NCI-H1694 (cell line): ENCODE measurements at regions not wholly inside any gene's neighbourhood (a gene's known extent, or its start where the extent isn't known, plus 50 kb on each side); places are given as distances from the start of the nearest gene placed in this dataset.

ENCODE experiments used
- DNase-seq: peaks from one replicate; lab custom pipeline; 2025; lab: John Stamatoyannopoulos, UW

GRCh38 chr14:98711453-98711852 is 560.5 kb downstream of the BCL11B start:
- no peak for DNase-seq

- DNase-seq: no peak
These were observed 557.2 kb downstream of the BCL11B start for GRCh38 chr14:98714626-98715425.

- no peak for DNase-seq
These were observed 555.9 kb downstream of the BCL11B start for GRCh38 chr14:98716133-98716532.

GRCh38 chr14:98721061-98721460 is 550.9 kb downstream of the BCL11B start:
- DNase-seq: no peak

DNA sequence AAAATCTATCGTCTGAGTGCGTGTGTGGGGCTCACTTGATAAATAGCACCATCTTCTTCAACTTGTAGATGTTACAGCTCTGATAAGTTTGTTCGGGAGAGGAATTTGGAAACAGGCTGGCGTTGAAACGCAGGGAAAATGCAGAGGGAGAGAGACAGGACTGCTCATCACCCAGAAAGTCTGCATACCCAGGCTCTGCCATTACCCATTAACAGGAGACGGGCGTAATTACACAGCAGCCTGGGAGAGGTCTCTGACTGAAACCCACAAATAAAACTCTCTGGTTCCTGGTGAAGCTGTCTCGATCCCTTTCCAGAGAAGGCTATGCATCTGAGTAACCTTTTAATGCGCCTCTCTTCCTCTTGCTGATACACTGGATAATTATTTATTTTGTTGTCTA is 547.3 kb downstream of the BCL11B start:
- DNase-seq: no peak

GRCh38 chr14:98725191-98725590 is 546.8 kb downstream of the BCL11B start:
- DNase-seq: no peak

DNA sequence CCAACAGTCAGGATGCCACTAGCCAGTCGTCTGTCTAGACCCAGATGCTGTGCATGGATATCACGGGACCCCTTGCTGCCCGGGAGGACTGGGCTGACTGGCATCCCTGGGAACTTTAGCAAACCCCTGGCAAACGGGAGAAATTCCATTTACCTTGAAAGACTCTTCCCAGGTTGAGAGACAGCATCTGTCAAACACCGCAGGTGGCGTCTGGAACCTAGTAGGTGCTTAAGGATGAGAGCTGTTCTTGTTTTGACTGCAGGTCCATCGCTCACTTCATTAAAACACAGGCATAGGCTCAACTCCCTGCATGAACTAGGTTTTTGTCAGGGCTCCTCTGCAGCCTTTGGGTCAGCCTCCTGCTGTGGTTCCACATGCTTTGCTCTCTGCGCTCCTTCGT is 546.3 kb downstream of the BCL11B start:
- no peak for DNase-seq

- no peak for DNase-seq
These were observed 545.2 kb downstream of the BCL11B start for GRCh38 chr14:98726585-98727405.

DNA sequence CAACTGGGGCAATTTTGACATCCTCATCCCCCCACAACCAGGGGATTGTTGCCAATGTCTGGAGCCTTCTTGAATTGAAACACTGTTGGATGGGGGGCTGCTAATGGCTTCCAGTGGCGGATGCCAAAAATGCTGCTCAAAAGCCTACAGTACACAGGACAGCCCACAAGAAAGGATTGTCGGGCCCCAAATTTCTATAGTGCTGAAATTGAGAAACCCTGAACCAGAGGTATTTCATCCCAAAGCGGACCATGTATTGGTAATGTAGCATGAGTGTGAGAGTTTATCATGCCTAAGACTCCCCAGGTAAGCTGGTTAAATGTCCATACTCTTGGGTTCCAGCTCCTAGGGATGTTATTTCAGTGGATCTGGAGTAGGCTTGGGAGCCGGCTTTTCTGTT is 544.0 kb downstream of the BCL11B start:
- no peak for DNase-seq

DNA sequence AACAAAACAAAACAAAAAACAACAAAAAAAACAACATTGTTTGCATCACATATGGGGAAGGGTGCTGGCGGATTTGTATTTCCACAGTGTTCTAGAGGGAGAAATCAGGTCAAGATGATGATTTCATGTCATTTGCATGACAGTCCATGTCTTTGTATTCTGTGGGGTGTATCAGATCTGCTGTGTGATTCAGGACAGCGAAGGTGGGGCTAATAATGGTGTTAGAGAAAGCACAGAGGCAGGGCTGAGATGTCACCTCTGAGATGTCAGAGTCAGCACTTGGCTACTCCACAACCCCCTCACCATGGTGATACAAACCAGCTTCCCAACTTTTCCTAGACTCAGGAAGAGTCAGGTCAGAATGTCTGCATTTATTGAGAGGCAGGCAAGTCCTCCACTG is 543.2 kb downstream of the BCL11B start:
- DNase-seq: no peak

GRCh38 chr14:98731286-98731685 is 540.7 kb downstream of the BCL11B start:
- DNase-seq: no peak

- no peak for DNase-seq
These were observed 540.3 kb downstream of the BCL11B start for GRCh38 chr14:98731701-98732100.

GRCh38 chr14:98733536-98733935 is 538.5 kb downstream of the BCL11B start:
- DNase-seq: no peak

- DNase-seq: no peak
These were observed 535.2 kb downstream of the BCL11B start for GRCh38 chr14:98736701-98737338.

DNA sequence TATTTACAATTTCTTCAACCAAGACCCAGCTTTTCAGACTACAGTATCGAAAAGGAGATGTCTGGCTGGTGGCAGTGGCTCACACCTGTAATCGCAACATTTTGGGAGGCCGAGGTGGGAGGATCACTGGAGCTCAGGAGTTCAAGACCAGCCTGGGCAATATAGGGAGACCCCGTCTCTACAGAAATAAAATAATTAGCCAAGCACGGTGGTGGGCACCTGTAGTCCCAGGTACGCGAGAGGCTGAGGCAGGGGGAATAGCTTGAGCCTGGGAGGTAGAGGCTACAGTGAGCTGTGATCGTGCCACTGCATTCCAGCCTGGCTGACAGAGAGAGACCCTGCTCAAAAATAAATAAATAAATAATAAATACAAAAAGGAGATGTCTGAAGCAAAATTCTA is 530.5 kb downstream of the BCL11B start:
- DNase-seq: no peak

DNA sequence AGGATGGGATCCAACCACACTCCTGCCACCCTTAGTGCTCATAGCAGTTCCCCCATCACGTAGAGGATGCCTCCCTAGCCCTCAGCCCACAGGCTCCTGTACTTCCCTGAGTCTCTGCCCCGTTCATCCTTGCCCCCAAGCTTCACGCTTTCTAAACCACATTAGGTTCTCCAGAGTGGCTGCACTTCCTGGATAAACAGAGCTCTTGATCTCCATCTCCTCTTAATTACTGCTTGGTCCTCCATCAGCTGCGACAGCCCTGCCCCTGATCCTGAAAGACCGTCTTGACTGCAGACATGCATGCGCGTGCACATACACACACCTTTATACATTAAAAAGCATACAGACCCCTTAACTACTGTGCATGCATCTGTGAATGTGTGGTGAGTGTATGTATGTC is 530.0 kb downstream of the BCL11B start:
- no peak for DNase-seq

- no peak for DNase-seq
These were observed 528.5 kb downstream of the BCL11B start for GRCh38 chr14:98743536-98743935.

DNA sequence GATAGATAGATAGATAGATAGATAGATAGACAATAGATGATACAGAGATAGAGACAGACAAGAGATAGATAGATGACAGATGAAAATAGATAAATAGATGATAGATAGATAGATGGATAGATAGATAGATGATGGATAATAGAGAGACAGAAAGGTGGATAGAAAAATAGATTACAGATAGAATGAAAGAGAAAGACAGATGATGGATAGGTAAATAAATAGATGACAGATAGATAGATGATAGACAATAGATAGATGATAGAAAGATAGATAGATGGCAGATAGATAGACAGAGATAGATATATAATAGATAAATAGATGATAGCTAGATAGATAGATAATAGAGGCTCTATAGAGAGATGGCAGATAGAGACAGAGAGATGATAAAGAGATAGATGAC is 523.0 kb downstream of the BCL11B start:
- no peak for DNase-seq

- DNase-seq: no peak
These were observed 520.9 kb downstream of the BCL11B start for GRCh38 chr14:98751110-98751509.

GRCh38 chr14:98752660-98753059 is 519.3 kb downstream of the BCL11B start:
- no peak for DNase-seq

DNA sequence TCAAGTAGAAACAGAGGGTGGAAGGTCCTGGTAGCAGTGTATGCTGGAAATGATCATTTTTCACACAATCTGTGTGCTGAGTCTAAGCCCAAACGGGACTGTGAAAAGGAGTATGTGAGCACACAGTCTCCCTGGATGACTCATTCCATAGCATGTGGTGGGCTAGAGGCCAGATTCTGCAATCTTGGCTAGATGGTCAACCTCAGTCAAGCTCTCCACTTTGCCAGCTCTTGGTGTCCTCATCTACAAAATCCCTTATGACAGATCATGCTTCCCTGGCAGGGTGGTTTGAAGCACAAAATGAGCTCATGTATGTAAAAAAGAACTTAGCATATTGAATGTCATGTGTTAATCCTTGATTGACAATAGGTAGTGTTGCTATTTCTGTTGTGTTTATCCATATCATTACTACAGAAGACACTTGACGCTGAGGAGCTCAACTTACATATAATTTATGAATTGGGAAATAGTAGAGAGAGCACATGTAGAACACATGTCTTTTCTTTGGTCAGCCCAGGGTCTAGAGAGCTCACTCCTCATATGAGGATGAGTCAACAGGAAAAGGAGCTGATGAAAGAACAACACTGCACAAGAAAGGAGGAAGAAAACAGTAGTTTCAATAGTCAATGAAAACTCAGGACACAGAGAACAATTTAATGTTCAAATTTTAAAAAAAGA is 517.5 kb downstream of the BCL11B start:
- no peak for DNase-seq

- no peak for DNase-seq
These were observed 515.2 kb downstream of the BCL11B start for GRCh38 chr14:98756749-98757148.
